ENCODE measurements at regions not wholly inside any gene's neighbourhood (a gene's known extent, or its start where the extent isn't known, plus 50 kb on each side); places are given as distances from the start of the nearest gene placed in this dataset.

DNA sequence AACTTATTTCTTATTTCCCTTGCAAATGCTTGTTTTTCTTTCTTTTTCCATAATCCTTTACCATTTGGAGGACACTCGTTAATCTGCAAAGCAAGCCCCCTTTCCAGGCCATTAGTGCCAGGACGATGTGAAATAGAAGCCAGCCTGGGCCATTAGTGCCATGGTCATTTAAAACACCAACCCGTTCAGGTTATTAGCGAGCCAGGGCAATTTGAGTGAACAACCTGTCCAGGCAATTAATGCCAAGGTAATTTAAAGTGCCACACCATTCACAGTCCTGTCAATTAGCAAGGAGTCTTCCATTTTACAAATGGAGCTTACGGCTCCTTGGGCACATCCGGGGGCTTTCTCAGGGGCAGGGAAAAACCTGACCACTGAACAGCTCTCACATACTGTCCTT, 370.6 kb downstream of the HRH4 start:
- TF ChIP-seq, protein P1, sequence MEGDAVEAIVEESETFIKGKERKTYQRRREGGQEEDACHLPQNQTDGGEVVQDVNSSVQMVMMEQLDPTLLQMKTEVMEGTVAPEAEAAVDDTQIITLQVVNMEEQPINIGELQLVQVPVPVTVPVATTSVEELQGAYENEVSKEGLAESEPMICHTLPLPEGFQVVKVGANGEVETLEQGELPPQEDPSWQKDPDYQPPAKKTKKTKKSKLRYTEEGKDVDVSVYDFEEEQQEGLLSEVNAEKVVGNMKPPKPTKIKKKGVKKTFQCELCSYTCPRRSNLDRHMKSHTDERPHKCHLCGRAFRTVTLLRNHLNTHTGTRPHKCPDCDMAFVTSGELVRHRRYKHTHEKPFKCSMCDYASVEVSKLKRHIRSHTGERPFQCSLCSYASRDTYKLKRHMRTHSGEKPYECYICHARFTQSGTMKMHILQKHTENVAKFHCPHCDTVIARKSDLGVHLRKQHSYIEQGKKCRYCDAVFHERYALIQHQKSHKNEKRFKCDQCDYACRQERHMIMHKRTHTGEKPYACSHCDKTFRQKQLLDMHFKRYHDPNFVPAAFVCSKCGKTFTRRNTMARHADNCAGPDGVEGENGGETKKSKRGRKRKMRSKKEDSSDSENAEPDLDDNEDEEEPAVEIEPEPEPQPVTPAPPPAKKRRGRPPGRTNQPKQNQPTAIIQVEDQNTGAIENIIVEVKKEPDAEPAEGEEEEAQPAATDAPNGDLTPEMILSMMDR (IDR thresholded peaks at IDR 0.05), result no peak
- TF ChIP-seq POLR2A (IDR thresholded peaks at IDR 0.05), result no peak

All from testis (tissue), 2 donors.